ENCODE measurements at regions not wholly inside any gene's neighbourhood (a gene's known extent, or its start where the extent isn't known, plus 50 kb on each side); places are given as distances from the start of the nearest gene placed in this dataset.
"Not testable (repeated sequence)": the region's sequence is repeated elsewhere in the genome, so short reads cannot be mapped to it uniquely, and the experiment has no call there.

DNA sequence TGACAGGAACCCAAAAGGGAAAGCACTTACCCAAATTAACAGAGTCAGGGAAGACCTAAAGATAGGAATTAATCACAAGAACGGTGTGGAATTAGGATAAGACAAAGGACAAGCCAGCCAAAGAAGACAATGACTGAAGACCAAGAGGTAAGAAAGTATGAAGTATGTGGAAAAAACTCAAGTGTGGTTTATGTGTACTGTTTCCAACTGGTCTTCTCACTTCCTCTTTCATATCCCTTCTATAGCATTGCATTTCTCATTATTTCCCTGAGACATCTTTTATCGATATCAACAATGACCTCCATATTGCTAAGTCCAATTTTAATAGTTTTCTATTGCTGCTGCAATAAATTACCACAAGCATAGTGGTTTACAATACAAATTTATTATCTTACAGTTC lies 313.5 kb upstream of the SLC39A10 start:
- Histone ChIP-seq H3K4me3 (ENCODE audit: low read length) (no peak overlapping the region), H3K27ac (ENCODE audit: low read depth, low read length) (no peak overlapping the region), H3K4me1 (ENCODE audit: insufficient read depth, low read length) (no peaks in the 10 kb centered on the region), H3K9me3 (ENCODE audit: insufficient read depth, low read depth, low read length) (no peaks in the 10 kb centered on the region), H3K36me3 (ENCODE audit: insufficient read depth, low read length) (no peaks in the 10 kb centered on the region), H3K27me3 (ENCODE audit: insufficient read depth, low read length) (no peaks in the 10 kb centered on the region), H3K9ac (ENCODE audit: low read depth, low read length) (no peak overlapping the region)
- WGBS = 95% methylated on average over 2 of the region's 2 CpGs

DNA sequence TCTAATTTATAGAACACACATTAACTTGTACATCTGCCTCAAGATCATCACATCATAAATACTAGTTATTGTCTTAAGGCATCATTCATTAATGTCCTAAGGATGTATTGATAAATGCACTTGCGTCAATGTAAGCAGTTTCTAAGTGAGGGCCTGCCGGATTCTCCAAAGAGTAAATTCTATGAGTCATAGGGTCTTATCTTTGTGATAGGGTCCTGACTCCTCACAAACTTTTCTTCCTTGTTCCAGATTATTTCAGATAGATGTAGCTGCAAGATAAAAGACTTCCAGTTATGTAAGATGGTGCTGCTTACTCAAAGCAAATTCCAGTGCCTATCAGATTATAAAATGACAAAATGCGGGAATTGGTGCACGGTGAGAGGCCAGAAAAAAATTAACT lies 315.0 kb upstream of the SLC39A10 start:
- 91% methylated on average over 4 of the region's 4 CpGs for WGBS
- Histone ChIP-seq H3K4me3 (ENCODE audit: low read length) (no peak overlapping the region), H3K27me3 (ENCODE audit: insufficient read depth, low read length) (no peaks in the 10 kb centered on the region), H3K9ac (ENCODE audit: low read depth, low read length) (no peak overlapping the region), H3K4me1 (ENCODE audit: insufficient read depth, low read length) (no peaks in the 10 kb centered on the region), H3K36me3 (ENCODE audit: insufficient read depth, low read length) (no peaks in the 10 kb centered on the region), H3K27ac (ENCODE audit: low read depth, low read length) (no peak overlapping the region), H3K9me3 (ENCODE audit: insufficient read depth, low read depth, low read length) (no peaks in the 10 kb centered on the region)

DNA sequence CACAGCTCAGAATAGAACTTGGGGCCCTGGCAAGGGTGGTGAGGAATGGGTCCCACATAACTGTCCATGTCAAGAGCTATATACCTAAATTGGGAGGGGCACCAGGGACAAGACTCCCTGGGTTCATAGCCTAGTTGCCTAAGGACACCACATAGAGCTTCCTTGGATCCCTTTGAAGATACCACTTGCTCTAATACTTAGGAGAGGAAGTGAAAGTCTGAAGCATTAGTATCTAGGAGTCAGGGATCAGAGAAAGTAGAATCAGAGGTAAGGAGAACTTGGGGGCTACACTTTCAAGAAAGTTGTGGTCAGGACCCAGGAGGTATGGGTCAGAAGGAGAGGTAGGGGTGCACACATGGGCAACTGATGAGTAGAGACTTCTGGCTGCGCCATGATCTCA lies 318.2 kb upstream of the SLC39A10 start:
- no peaks in the 10 kb centered on the region for H3K9me3 ChIP-seq (ENCODE audit: insufficient read depth, low read depth, low read length)
- H3K9ac ChIP-seq (ENCODE audit: low read depth, low read length) = no peak overlapping the region
- 98% methylated on average over 1 of the region's 1 CpG for WGBS
- H3K36me3 ChIP-seq (ENCODE audit: insufficient read depth, low read length) = no peaks in the 10 kb centered on the region
- no peaks in the 10 kb centered on the region for H3K27me3 ChIP-seq (ENCODE audit: insufficient read depth, low read length)
- H3K4me1 ChIP-seq (ENCODE audit: insufficient read depth, low read length) = no peaks in the 10 kb centered on the region
- H3K27ac ChIP-seq (ENCODE audit: low read depth, low read length) = no peak overlapping the region
- no peak overlapping the region for H3K4me3 ChIP-seq (ENCODE audit: low read length)

DNA sequence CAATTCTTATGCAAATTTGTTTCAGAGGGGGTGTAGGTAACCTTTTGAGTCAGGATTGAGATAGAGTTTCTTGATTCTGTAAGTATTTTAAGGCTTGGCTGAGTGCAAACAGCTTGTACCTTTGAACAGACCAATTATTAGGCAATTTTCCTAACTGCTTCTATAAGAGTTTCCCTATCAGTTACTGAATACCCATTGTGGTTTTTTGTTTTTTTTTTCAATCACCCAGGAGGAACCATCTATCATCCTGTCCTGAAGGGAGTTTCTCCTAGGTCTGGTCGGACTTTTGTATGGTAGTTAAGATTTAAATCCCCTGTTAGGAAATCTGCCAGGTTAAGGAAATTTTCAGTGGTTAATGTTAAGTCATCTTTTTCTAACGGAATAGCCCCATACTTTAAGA lies 319.4 kb upstream of the SLC39A10 start:
- Histone ChIP-seq H3K27me3 (ENCODE audit: insufficient read depth, low read length) (no peaks in the 10 kb centered on the region), H3K36me3 (ENCODE audit: insufficient read depth, low read length) (no peaks in the 10 kb centered on the region), H3K4me1 (ENCODE audit: insufficient read depth, low read length) (no peaks in the 10 kb centered on the region), H3K9me3 (ENCODE audit: insufficient read depth, low read depth, low read length) (no peaks in the 10 kb centered on the region), H3K9ac (ENCODE audit: low read depth, low read length) (no peak overlapping the region), H3K27ac (ENCODE audit: low read depth, low read length) (no peak overlapping the region), H3K4me3 (ENCODE audit: low read length) (no peak overlapping the region)
- 100% methylated on average over 2 of the region's 2 CpGs for WGBS

DNA sequence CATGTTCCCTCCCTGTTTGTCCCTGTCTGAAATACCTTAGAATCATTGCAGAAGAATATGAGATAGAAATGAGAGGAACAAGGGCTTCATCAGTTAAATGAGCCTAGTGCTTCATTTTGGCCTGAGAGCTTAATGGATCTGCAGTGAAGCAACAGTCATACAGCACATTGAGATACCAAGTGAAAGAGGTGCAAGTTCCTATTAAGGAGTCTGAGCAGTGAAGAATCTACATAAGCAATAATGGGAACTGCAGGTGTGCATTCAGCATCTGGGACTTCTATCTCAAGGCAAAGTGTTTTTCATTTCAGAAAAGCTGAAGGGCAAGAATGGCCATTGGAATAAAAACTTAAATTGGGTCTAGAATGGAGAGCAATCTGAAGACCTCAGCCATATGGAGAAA lies 323.2 kb upstream of the SLC39A10 start:
- Histone ChIP-seq H3K9me3 (ENCODE audit: insufficient read depth, low read depth, low read length) (no peaks in the 10 kb centered on the region), H3K9ac (ENCODE audit: low read depth, low read length) (no peak overlapping the region), H3K4me1 (ENCODE audit: insufficient read depth, low read length) (no peaks in the 10 kb centered on the region), H3K27me3 (ENCODE audit: insufficient read depth, low read length) (no peaks in the 10 kb centered on the region), H3K36me3 (ENCODE audit: insufficient read depth, low read length) (no peaks in the 10 kb centered on the region), H3K27ac (ENCODE audit: low read depth, low read length) (no peak overlapping the region), H3K4me3 (ENCODE audit: low read length) (no peak overlapping the region)

DNA sequence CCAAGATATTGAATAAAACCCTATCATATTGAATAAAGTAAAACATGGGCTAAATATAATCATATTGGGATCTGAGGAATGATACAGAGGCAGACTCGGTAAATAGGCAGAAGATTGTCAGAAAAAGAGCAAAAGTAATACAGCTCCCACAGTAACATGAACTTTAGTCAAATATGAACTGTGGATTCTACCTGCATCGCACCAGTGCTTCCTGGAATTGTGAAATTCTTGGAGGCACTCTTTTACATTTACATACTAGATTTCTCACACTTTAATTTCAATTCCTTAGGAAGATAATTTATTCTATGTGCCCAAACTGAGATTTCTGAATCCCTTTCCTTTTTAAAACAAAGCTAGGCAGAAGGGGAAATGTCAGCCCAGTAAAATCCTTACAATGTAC lies 325.1 kb upstream of the SLC39A10 start:
- Histone ChIP-seq H3K4me1 (ENCODE audit: insufficient read depth, low read length) (no peaks in the 10 kb centered on the region), H3K9ac (ENCODE audit: low read depth, low read length) (no peak overlapping the region), H3K27me3 (ENCODE audit: insufficient read depth, low read length) (no peaks in the 10 kb centered on the region), H3K9me3 (ENCODE audit: insufficient read depth, low read depth, low read length) (no peaks in the 10 kb centered on the region), H3K36me3 (ENCODE audit: insufficient read depth, low read length) (no peaks in the 10 kb centered on the region), H3K4me3 (ENCODE audit: low read length) (no peak overlapping the region), H3K27ac (ENCODE audit: low read depth, low read length) (no peak overlapping the region)
- WGBS = 91% methylated on average over 2 of the region's 2 CpGs

DNA sequence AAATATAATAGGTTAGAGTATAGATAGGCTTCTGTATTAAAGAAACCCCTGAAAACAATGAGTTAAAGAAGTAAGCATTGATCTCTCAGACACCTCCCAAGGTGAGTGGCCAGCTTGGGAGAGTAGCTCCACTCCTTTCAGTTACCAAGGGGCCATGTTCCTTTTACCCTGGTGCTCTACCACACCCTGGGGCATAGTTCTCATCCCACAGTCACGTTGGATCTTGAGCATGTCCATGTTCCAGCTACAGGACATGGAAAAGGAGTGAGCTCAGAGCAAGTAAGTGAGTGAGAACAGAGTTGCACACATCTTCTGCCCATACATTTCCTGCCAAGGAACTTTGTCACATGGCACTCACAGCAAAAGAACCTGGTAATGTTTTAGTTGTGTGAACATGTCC lies 325.9 kb upstream of the SLC39A10 start:
- H3K36me3 ChIP-seq (ENCODE audit: insufficient read depth, low read length) = no peaks in the 10 kb centered on the region
- H3K27ac ChIP-seq (ENCODE audit: low read depth, low read length) = no peak overlapping the region
- WGBS = 47% methylated on average over 1 of the region's 1 CpG
- H3K4me3 ChIP-seq (ENCODE audit: low read length) = no peak overlapping the region
- no peak overlapping the region for H3K9ac ChIP-seq (ENCODE audit: low read depth, low read length)
- no peaks in the 10 kb centered on the region for H3K9me3 ChIP-seq (ENCODE audit: insufficient read depth, low read depth, low read length)
- H3K27me3 ChIP-seq (ENCODE audit: insufficient read depth, low read length) = no peaks in the 10 kb centered on the region
- H3K4me1 ChIP-seq (ENCODE audit: insufficient read depth, low read length) = no peaks in the 10 kb centered on the region

DNA sequence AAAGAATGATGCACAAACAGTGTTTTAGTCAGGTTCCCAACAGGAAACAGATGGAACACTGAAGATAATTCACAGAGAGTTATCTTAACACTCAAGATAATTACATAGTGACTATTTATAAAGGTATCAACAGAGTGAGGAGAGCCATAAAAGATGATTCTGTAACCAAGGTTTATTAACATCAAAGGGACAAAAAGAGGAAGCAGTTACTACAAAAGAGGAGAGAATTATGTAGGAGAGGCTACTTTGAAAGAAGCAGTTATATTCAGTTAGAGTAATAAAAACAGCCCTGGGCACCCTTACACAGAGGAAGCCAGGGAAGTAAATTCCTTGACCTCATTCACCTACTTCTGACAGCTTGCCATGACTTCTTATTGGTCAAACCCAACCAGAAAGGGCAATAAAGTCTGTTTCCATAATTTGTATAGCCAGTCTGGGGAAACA lies 326.5 kb upstream of the SLC39A10 start:
- Histone ChIP-seq H3K9ac (ENCODE audit: low read depth, low read length) (no peak overlapping the region), H3K27me3 (ENCODE audit: insufficient read depth, low read length) (no peaks in the 10 kb centered on the region), H3K27ac (ENCODE audit: low read depth, low read length) (no peak overlapping the region), H3K4me3 (ENCODE audit: low read length) (no peak overlapping the region), H3K9me3 (ENCODE audit: insufficient read depth, low read depth, low read length) (no peaks in the 10 kb centered on the region), H3K4me1 (ENCODE audit: insufficient read depth, low read length) (no peaks in the 10 kb centered on the region), H3K36me3 (ENCODE audit: insufficient read depth, low read length) (no peaks in the 10 kb centered on the region)

DNA sequence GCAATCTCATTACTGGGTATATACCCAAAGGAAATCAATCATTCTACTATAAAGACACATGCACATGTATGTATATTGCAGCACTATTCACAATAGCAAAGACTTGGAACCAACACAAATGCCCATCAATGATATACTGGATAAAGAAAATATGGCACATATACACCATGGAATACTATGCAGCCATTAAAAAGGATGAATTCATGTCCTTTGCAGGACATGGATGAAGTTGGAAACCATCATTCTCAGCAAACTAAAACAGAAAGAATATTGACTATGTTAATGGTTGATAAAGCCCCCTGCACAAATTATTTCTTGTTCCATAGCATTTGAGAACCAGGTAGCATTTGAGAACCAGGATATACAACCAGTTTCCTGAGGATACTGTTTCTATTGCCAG lies 327.2 kb upstream of the SLC39A10 start:
- not testable (repeated sequence) for H3K4me3 ChIP-seq (ENCODE audit: low read length); H3K27ac ChIP-seq (ENCODE audit: low read depth, low read length); H3K27me3 ChIP-seq (ENCODE audit: insufficient read depth, low read length)

DNA sequence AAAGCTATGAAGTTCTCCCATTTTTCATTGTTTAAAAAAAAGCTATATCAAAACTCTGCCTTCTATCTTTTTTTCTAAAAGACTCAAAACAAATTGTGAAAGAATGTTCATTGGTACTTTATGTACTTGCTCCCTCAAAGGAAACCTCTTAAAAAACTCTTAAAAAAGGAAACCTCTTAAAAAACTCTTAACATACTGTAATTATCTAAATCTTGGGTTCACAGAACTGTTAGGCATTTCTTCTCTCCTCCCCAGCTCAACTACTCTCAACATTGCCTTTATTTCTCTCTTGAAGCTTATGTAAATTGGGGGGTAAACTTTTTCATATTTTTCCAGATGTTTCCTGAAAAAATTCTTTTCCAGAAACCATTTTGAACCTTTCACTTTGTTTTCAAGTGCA lies 330.5 kb upstream of the SLC39A10 start:
- no peaks in the 10 kb centered on the region for H3K4me1 ChIP-seq (ENCODE audit: insufficient read depth, low read length)
- no peak overlapping the region for H3K9ac ChIP-seq (ENCODE audit: low read depth, low read length)
- no peaks in the 10 kb centered on the region for H3K36me3 ChIP-seq (ENCODE audit: insufficient read depth, low read length)
- H3K4me3 ChIP-seq (ENCODE audit: low read length) = no peak overlapping the region
- H3K27ac ChIP-seq (ENCODE audit: low read depth, low read length) = no peak overlapping the region
- H3K27me3 ChIP-seq (ENCODE audit: insufficient read depth, low read length) = no peaks in the 10 kb centered on the region
- 0 out of 2 replicates have a peak, but pooled peaks cover 6% of the 10 kb centered on the region for H3K9me3 ChIP-seq (ENCODE audit: insufficient read depth, low read depth, low read length)

More for the DNA sequence above, 327.2 kb upstream of the SLC39A10 start:
- not testable (repeated sequence) for H3K36me3 ChIP-seq (ENCODE audit: insufficient read depth, low read length); H3K9me3 ChIP-seq (ENCODE audit: insufficient read depth, low read depth, low read length); H3K9ac ChIP-seq (ENCODE audit: low read depth, low read length); H3K4me1 ChIP-seq (ENCODE audit: insufficient read depth, low read length)

DNA sequence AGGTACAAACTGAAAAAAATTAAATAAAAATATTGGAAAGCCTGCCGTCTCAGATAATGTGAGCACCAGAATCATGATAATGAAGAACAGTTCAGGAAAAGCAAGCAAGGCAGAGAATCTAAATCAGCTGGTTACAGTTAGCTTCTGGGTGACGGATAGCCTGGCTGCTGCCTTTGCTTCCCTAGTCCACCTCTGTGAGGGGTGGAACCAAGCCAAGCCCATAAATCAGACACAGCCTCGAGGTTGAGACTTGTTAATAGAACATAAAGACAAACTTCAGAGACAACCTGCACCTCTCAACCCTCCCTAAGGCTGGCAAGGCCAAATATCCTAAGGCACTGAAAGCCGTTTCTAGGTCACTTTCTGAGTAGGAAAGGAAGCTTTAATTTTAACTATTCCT lies 334.7 kb upstream of the SLC39A10 start:
- 85% methylated on average over 4 of the region's 4 CpGs for WGBS
- no peaks in the 10 kb centered on the region; the same call in 1 of the 2 replicates for H3K4me1 ChIP-seq (ENCODE audit: insufficient read depth, low read length)

DNA sequence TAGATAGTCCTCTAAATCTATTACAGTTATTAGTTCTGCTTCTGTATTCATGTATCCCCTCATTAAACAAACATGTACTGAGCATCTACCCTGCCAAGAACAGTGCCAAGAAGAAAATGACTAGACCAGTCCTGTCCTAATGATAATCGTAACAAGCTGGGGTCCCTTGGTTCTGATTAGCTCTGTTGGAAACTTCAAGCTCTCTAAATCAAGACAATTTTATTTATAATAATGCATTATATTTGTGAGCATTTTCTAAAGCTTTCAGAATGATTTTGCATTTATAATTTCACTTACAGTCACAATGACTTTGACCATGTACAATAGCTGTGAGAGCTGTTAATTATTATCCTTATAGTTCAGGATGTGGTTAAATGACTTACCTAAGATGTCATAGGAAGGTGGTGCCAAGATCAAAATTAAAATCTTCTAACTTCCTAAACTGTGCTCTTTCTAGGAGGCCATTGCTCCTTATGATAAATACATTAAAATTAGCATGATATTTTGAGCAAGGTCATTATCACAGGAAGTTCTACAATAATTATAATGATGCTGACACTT lies 336.5 kb upstream of the SLC39A10 start:
- H3K4me1 ChIP-seq (ENCODE audit: insufficient read depth, low read length) = no peaks in the 10 kb centered on the region; the same call in 1 of the 2 replicates
- no peaks in the 10 kb centered on the region for H3K27me3 ChIP-seq (ENCODE audit: insufficient read depth, low read length)
- H3K9ac ChIP-seq (ENCODE audit: low read depth, low read length) = no peak overlapping the region
- H3K9me3 ChIP-seq (ENCODE audit: insufficient read depth, low read depth, low read length) = 0 out of 2 replicates have a peak, but pooled peaks cover 6% of the 10 kb centered on the region
- H3K36me3 ChIP-seq (ENCODE audit: insufficient read depth, low read length) = no peaks in the 10 kb centered on the region
- no peak overlapping the region for H3K4me3 ChIP-seq (ENCODE audit: low read length)
- H3K27ac ChIP-seq (ENCODE audit: low read depth, low read length) = no peak overlapping the region
- WGBS = 100% methylated on average over 1 of the region's 1 CpG

More for the DNA sequence above, 334.7 kb upstream of the SLC39A10 start:
- no peak overlapping the region for H3K9ac ChIP-seq (ENCODE audit: low read depth, low read length)
- no peak overlapping the region for H3K27ac ChIP-seq (ENCODE audit: low read depth, low read length)
- no peak overlapping the region for H3K4me3 ChIP-seq (ENCODE audit: low read length)
- H3K27me3 ChIP-seq (ENCODE audit: insufficient read depth, low read length) = no peaks in the 10 kb centered on the region
- H3K9me3 ChIP-seq (ENCODE audit: insufficient read depth, low read depth, low read length) = 0 out of 2 replicates have a peak, but pooled peaks cover 6% of the 10 kb centered on the region
- H3K36me3 ChIP-seq (ENCODE audit: insufficient read depth, low read length) = no peaks in the 10 kb centered on the region
